ENCODE measurements at regions not wholly inside any gene's neighbourhood (a gene's known extent, or its start where the extent isn't known, plus 50 kb on each side); places are given as distances from the start of the nearest gene placed in this dataset.
"Not testable (repeated sequence)": the region's sequence is repeated elsewhere in the genome, so short reads cannot be mapped to it uniquely, and the experiment has no call there.

GRCh38 chr3:34109846-34110245 is 311.4 kb downstream of the PDCD6IP start:
- Histone ChIP-seq H3K9me3 (no peaks in the 10 kb centered on the region), H3K27ac (no peak overlapping the region), H3K4me3 (no peak overlapping the region), H3K27me3 (no peaks in the 10 kb centered on the region), H3K4me1 (no peaks in the 10 kb centered on the region), H3K36me3 (no peaks in the 10 kb centered on the region)
- no peak for DNase-seq
- TF ChIP-seq, protein P1, sequence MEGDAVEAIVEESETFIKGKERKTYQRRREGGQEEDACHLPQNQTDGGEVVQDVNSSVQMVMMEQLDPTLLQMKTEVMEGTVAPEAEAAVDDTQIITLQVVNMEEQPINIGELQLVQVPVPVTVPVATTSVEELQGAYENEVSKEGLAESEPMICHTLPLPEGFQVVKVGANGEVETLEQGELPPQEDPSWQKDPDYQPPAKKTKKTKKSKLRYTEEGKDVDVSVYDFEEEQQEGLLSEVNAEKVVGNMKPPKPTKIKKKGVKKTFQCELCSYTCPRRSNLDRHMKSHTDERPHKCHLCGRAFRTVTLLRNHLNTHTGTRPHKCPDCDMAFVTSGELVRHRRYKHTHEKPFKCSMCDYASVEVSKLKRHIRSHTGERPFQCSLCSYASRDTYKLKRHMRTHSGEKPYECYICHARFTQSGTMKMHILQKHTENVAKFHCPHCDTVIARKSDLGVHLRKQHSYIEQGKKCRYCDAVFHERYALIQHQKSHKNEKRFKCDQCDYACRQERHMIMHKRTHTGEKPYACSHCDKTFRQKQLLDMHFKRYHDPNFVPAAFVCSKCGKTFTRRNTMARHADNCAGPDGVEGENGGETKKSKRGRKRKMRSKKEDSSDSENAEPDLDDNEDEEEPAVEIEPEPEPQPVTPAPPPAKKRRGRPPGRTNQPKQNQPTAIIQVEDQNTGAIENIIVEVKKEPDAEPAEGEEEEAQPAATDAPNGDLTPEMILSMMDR (IDR thresholded peaks at IDR 0.05): no peak
- no peak for ATAC-seq
- intact Hi-C loops (cut with DNase I): no loop called here

- DNase-seq (no peak), ATAC-seq (no peak)
- Histone ChIP-seq H3K4me3 (no peak overlapping the region), H3K27ac (no peak overlapping the region), H3K9me3 (peaks cover 0 to 6% of the 10 kb centered on the region in 2 donors), H3K4me1 (no peaks in the 10 kb centered on the region), H3K36me3 (no peaks in the 10 kb centered on the region), H3K27me3 (no peaks in the 10 kb centered on the region)
- TF ChIP-seq, protein P1 (IDR thresholded peaks at IDR 0.05): no peak
- intact Hi-C loops (cut with DNase I): no loop called here
Observed at GRCh38 chr3:34111361-34111760, 312.9 kb downstream of the PDCD6IP start.

DNA sequence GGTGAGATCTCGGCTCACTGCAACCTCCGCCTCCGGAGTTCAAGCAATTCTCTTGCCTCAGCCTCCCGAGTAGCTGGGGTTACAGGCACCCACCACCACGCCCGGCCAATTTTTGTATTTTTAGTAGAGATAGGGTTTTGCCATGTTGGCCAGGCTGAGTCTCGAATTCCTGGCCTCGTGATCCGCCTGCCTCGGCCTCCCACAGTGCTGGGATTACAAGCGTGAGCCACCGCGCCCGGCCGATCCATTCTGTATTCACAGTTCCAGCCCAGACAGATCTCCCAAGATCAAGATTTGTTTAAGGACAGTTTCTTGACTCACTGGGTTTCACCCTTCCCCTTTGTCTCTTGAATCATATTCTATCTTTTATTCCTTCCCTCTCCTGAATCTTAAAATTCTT is 313.8 kb downstream of the PDCD6IP start:
- H3K4me3 ChIP-seq; ATAC-seq; H3K4me1 ChIP-seq; H3K36me3 ChIP-seq; H3K9me3 ChIP-seq; intact Hi-C loops (cut with DNase I); H3K27ac ChIP-seq; H3K27me3 ChIP-seq: not testable (repeated sequence)
- peak in 1 of 4 donors; percentile 51 for DNase-seq

DNA sequence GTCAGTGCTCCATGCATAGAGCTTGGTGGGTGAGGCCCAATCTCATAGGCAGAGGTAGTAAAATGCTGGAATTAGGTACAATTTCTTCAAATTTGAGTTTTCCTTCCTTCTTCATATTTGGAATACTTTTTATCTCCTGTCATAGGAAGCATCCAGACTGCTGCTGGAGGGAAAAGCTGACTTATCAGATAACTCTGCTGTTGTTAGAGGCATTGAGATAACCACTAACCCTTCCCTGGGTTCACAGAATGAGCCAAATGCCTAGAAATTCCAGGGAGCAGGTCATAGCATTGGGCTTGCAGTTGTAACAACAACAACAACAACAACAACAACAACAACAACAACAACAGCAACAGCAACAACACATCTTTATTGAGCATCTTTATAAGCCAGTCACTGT is 332.7 kb downstream of the PDCD6IP start:
- no peak for ATAC-seq
- H3K4me3 ChIP-seq: no peak overlapping the region
- no peak overlapping the region for H3K27ac ChIP-seq
- H3K36me3 ChIP-seq: no peaks in the 10 kb centered on the region
- H3K27me3 ChIP-seq: no peaks in the 10 kb centered on the region
- intact Hi-C loops (cut with DNase I): no loop called here
- DNase-seq: no peak
- TF ChIP-seq, protein P1 (IDR thresholded peaks at IDR 0.05): no peak
- peaks cover 0 to 9% of the 10 kb centered on the region in 2 donors for H3K9me3 ChIP-seq
- no peaks in the 10 kb centered on the region for H3K4me1 ChIP-seq

- TF ChIP-seq, protein P1 (IDR thresholded peaks at IDR 0.05): no peak
- Histone ChIP-seq H3K27me3 (no peaks in the 10 kb centered on the region), H3K4me1 (no peaks in the 10 kb centered on the region), H3K9me3 (peaks cover 0 to 9% of the 10 kb centered on the region in 2 donors), H3K36me3 (no peaks in the 10 kb centered on the region), H3K4me3 (no peak overlapping the region), H3K27ac (no peak overlapping the region)
- intact Hi-C loops (cut with DNase I): no loop called here
- DNase-seq (peak in 2 of 4 donors; percentile 10 to 36), ATAC-seq (peak; percentile 42)
Observed at GRCh38 chr3:34132069-34132692, 333.8 kb downstream of the PDCD6IP start.

DNA sequence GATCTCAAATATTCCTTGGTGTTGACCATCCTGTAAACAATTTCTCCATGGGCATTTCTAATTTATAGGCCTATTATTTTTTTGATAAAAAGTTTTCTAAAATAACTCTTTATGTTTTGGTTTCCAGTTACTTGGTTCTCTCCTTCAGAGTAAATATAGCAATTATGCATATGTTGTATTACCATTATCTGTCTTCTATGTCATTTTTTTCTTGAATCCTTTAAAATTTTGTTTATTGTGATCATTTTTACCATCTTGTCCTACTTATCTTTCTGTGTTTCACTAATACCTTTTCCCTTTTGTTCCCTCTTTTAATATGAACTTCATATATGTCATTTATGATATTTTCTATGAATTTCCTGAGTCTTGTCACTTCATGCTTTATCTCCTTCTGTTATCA is 341.1 kb downstream of the PDCD6IP start:
- Histone ChIP-seq H3K36me3 (no peaks in the 10 kb centered on the region), H3K9me3 (peaks cover 0 to 16% of the 10 kb centered on the region in 2 donors), H3K4me3 (no peak overlapping the region), H3K27ac (no peak overlapping the region), H3K27me3 (no peaks in the 10 kb centered on the region), H3K4me1 (no peaks in the 10 kb centered on the region)
- TF ChIP-seq, protein P1 (IDR thresholded peaks at IDR 0.05): no peak
- ATAC-seq (no peak), DNase-seq (no peak)
- intact Hi-C loops (cut with DNase I): no loop called here

Measured in left lung (tissue), 4 donors.